ENCODE measurements at regions not wholly inside any gene's neighbourhood (a gene's known extent, or its start where the extent isn't known, plus 50 kb on each side); places are given as distances from the start of the nearest gene placed in this dataset.

DNA sequence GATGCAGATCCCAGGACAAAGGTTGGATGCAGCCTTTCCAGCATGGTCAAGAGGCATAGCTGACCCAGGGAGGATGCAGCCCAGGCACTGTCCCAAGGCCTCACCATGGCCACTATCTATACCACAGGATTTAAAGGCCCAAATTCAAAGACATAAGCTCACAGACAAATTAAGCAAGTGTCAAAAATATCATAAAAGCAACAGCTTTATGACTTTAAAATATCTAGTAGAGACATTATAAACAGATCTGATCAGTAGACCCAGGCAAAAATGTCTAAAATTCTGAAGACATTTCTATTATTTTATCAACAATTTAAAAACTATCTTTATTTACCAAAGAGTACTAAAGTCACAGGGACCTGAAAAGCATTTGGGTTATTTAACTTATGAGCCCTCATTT lies 373.5 kb downstream of the CDC5L start:
- no peak for ATAC-seq
- no peak overlapping the region for H3K4me3 ChIP-seq
- H3K4me1 ChIP-seq (ENCODE audit: low read depth) = no peaks in the 10 kb centered on the region
- TF ChIP-seq, protein P1, sequence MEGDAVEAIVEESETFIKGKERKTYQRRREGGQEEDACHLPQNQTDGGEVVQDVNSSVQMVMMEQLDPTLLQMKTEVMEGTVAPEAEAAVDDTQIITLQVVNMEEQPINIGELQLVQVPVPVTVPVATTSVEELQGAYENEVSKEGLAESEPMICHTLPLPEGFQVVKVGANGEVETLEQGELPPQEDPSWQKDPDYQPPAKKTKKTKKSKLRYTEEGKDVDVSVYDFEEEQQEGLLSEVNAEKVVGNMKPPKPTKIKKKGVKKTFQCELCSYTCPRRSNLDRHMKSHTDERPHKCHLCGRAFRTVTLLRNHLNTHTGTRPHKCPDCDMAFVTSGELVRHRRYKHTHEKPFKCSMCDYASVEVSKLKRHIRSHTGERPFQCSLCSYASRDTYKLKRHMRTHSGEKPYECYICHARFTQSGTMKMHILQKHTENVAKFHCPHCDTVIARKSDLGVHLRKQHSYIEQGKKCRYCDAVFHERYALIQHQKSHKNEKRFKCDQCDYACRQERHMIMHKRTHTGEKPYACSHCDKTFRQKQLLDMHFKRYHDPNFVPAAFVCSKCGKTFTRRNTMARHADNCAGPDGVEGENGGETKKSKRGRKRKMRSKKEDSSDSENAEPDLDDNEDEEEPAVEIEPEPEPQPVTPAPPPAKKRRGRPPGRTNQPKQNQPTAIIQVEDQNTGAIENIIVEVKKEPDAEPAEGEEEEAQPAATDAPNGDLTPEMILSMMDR (IDR thresholded peaks at IDR 0.05) = no peak
- H3K36me3 ChIP-seq (ENCODE audit: low read depth) = no peaks in the 10 kb centered on the region
- no peak for DNase-seq
- peaks cover 25% of the 10 kb centered on the region for H3K9me3 ChIP-seq
- intact Hi-C loops (cut with DNase I, micrococcal nuclease) = no loop called here

DNA sequence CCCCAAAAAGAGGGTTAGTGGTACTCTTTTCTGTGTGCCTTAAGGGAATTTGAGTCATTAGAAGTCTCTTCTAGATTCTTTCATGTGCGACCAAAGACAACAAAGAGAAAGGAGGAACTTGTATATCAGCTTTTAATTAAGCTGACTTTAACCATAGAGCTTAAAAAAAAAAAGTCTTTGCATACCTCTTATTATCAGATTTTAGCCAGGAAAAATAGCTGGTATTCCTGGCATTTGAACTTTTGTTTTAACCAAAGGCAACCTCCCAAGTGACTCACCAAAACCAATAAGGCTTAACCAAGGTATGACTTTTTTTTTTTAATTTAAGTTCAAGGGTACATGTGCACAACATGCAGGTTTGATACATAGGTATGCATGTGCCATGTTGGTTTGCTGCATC lies 375.0 kb downstream of the CDC5L start:
- no peaks in the 10 kb centered on the region for H3K36me3 ChIP-seq (ENCODE audit: low read depth)
- intact Hi-C loops (cut with DNase I, micrococcal nuclease) = no loop called here

DNA sequence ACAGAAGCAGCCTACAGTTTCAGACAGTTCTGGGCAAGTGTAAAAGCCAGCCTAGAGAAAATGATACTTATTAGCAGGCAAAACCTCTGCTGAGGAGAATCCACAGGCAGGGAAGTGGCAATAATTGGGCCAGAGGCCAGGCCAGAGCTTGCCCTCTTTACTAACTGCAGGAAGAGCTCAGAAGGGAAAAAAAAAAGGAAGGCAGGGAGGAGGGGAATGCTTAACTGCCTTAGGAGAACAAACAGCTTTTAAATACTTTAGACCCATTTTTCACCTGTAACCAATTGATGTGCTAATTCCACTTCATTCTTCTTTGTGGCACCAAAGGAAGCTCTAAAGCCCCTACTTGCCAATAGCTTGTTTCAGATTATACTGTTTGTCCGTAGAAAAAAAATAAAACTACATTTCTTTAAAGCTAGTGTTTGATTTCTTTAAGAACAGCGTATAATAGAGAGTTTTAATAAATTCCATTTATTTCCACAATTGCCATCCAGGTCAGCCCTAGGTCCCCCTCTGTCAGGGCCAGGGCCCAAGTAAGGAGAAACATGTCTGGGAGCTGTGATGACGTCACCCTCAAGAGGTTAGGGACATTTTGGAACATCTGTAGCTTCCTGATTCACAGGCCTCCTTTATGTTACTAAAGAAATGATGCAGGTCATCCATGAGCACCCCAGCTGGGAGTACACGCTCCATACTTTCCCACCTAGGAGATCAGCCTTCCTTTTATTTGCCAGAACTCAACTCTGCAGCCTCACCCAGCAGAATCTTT lies 384.3 kb downstream of the CDC5L start:
- ATAC-seq (no peak), DNase-seq (peak in 1 of 3 donors; percentile 14)
- intact Hi-C loops (cut with DNase I, micrococcal nuclease) = no loop called here
- Histone ChIP-seq H3K4me3 (no peak overlapping the region), H3K36me3 (ENCODE audit: low read depth) (no peaks in the 10 kb centered on the region), H3K4me1 (ENCODE audit: low read depth) (no peaks in the 10 kb centered on the region), H3K9me3 (no peaks in the 10 kb centered on the region)
- TF ChIP-seq, protein P1 (IDR thresholded peaks at IDR 0.05) = no peak

More for the DNA sequence above, 375.0 kb downstream of the CDC5L start:
- ATAC-seq (no peak), DNase-seq (no peak)
- no peak overlapping the region for H3K4me3 ChIP-seq
- H3K4me1 ChIP-seq (ENCODE audit: low read depth) = no peaks in the 10 kb centered on the region
- TF ChIP-seq, protein P1 (IDR thresholded peaks at IDR 0.05) = no peak
- peaks cover 25% of the 10 kb centered on the region for H3K9me3 ChIP-seq

DNA sequence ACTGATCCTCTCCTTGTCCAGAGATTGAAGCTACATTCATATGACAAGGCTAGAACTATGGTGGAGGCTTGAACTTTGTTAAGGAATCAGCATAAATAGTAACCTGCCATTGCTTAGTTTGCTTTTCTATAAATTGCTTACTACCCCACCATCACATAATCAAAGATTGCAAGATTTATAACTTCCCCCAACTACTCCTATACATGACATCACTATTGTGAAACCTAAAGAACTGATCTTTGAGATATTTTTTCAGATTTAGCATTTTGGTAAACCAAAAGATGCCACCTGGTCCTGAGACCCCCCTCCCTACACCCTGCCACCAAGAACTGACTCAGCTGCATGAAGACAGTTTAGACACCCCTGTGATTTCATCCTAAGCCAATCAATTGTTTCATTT lies 385.3 kb downstream of the CDC5L start:
- ATAC-seq = no peak
- Histone ChIP-seq H3K4me1 (ENCODE audit: low read depth) (no peaks in the 10 kb centered on the region), H3K36me3 (ENCODE audit: low read depth) (no peaks in the 10 kb centered on the region), H3K4me3 (no peak overlapping the region), H3K9me3 (no peaks in the 10 kb centered on the region)
- intact Hi-C loops (cut with DNase I, micrococcal nuclease) = no loop called here
- TF ChIP-seq, protein P1 (IDR thresholded peaks at IDR 0.05) = no peak
- DNase-seq = no peak

DNA sequence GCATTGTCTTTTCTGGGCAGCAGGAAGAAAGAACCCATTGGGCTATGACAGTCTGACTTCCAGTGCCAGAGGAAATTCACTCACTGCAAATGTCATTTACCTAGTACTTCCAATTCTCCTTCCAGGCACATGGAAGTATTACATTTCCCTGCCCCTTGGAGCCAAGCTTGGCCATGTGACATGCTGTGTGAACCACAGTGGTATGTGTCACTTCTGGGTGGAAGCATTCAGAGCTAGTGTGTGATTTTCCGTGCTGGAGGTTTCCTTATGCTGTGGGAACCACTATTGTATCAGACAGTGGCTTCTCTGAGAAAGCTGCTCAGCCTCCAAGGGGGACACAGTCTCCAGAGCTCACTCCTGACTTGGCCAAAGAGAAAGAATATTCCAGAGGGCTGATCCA lies 387.6 kb downstream of the CDC5L start:
- TF ChIP-seq, protein P1 (IDR thresholded peaks at IDR 0.05) = no peak
- no peaks in the 10 kb centered on the region for H3K9me3 ChIP-seq
- intact Hi-C loops (cut with DNase I, micrococcal nuclease) = no loop called here
- ATAC-seq (no peak), DNase-seq (no peak)
- no peak overlapping the region for H3K4me3 ChIP-seq
- no peaks in the 10 kb centered on the region for H3K36me3 ChIP-seq (ENCODE audit: low read depth)
- H3K4me1 ChIP-seq (ENCODE audit: low read depth) = no peaks in the 10 kb centered on the region

All from mucosa of descending colon (tissue), 3 donors.